GM19240 (cell line): ENCODE measurements at regions not wholly inside any gene's neighbourhood (a gene's known extent, or its start where the extent isn't known, plus 50 kb on each side); places are given as distances from the start of the nearest gene placed in this dataset.
"Not testable (repeated sequence)": the region's sequence is repeated elsewhere in the genome, so short reads cannot be mapped to it uniquely, and the experiment has no call there.

Experiments
- DNase-seq: peaks from one replicate; pipeline ENCODE4 v3.0.0; 2011; ENCODE audit warnings: low spot score; ENCODE audit not compliant: insufficient read length

DNA sequence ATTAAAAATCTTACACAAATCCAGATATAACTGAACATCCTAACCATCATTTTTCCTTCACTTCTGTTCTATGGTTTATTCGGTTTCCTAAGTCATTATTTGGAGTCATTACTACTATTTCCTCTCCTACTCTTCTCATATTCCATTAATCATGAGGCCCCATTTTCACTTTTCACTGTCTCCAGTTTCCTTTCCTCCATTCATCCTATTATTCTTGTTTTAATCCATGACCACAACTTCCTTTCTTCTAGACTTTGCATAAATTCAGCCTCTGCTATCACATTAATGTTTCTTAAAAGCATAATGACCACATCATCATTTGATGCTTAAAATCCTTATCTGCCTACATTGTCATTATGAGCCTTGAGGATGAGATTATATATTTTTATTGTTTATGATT, 555.0 kb upstream of the NDST4 start:
- no peak for DNase-seq

GRCh38 chr4:115664285-115664684, 550.9 kb upstream of the NDST4 start:
- no peak for DNase-seq

- no peak for DNase-seq
These were observed 547.0 kb upstream of the NDST4 start for GRCh38 chr4:115660465-115660864.

DNA sequence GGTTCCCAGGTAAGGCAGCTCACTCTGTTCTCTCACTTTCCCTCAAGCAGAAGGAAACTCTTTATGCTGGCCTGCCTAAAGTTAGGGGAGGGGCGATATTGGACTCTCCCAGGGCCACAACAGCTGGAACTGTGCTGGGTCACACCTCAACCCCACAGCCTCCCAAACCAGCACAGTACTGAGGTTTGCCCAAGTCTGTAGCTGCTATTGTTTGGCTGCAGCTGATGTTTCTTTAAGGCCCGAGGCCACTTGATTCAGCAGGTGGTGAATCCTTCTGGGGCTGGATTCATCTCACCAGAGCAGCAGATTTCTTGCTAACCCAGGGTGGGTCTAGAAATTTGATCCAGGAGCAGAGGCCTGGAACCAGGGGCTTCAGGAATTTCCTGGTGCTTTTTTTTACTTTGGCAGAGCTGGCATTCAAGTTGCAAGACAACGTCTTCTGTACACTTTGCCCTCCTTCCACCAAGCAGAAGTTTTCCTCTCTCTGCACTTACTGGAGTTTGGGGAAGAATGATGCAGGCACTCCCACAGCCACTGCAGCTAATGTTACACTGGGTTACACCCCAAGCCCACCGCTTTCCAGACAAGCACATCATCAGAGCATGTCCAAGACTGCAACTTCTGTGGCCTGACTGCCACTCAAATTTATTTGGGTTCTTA, 544.7 kb upstream of the NDST4 start:
- DNase-seq, result no peak

GRCh38 chr4:115655626-115656025, 542.2 kb upstream of the NDST4 start:
- no peak for DNase-seq

GRCh38 chr4:115648786-115649185, 535.4 kb upstream of the NDST4 start:
- DNase-seq, result no peak

GRCh38 chr4:115629270-115629669, 515.9 kb upstream of the NDST4 start:
- no peak for DNase-seq

GRCh38 chr4:115609631-115610030, 496.2 kb upstream of the NDST4 start:
- no peak for DNase-seq

GRCh38 chr4:115607311-115607710, 493.9 kb upstream of the NDST4 start:
- no peak for DNase-seq

DNA sequence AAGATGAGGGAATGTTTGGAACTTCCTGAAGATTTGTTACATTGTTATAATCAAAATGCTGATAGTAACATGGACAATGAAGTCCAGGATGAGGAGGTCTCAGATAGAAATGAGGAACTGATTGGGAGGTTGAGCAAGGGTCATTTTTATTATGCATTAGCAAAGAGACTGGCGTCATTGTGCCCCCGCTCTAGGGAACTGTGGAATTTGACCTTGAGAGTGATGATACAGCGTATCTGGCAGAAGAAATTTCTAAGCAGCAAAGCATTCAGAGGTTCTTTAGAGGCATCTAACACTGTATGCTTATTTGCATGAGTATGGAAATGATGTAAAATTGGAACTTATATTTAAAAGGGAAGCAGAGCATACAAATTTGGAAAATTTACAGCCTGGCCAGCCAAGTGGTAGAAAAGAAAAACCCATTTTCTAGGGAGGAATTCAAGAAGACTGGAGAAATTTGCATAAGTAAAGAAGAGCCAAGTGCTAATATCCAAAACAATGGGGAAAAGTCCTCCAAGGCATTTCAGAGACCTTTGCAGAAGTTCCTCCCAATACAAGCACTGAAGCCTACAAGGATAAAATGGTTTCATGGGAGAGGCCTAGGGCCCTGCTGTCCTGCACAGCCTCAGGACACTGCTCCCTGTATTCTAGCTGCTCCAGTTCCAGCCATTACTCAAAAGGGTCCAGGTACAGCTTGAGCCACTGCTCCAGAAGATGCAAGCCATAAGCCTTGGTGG, 483.0 kb upstream of the NDST4 start:
- no peak for DNase-seq

GRCh38 chr4:115580901-115581300, 467.5 kb upstream of the NDST4 start:
- no peak for DNase-seq

DNA sequence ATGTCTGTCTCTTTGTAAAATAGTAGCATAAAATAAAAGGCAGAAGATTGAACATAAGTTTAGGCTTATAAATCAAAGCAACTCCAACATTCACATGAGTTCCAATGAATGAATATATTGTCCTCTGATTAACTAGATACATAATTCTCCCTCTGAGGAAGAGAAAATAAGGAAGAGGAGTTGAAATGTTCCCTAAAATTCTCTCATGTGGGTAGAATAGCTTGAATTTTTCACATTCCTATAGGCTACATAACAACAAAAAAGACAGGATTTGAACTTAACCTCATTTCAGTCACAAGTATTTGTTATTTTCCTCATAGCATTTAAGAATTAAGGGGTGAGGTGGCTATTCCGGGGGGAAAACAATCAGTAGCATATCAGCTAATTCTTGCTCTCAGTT, 462.4 kb upstream of the NDST4 start:
- no peak for DNase-seq

GRCh38 chr4:115562506-115562905, 449.1 kb upstream of the NDST4 start:
- no peak for DNase-seq

DNA sequence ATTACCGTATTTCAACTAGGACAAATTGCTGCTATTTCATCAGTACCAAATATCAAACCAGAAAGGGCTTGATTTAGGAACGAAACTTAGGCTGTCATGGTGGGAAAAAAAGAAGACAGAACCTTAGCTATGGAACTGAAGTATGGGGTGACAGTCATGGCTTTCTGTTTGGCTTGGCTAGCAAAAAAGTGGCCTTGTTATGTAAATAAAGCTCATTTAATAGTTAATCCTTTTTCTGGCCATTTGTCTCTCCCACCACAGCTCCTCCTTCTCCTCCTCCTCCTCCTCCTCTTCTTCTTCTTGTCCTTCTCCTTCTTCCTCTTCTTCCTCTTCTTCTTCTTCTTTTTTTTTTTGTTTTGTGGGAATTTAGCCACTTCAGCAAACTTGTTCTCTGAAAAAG, 434.7 kb upstream of the NDST4 start:
- DNase-seq, result no peak

DNA sequence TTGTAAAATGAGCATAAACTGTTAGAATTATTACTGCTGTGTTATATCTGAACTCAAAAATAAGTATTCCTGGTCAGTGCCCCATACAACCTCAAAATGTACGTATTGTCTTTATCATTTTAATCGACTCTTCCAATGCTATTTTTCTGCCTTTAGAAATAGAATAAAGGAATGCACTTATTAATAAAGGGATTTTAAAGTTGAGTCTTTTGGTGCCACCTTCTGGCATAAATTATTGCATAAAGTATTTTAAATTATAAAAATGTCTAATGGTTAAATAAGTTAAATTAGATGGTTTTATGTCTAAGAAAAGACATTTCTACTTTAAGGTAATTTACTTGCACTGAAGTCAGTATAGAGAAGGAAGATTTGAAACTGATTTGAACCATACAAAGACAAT, 424.0 kb upstream of the NDST4 start:
- DNase-seq, result no peak

DNA sequence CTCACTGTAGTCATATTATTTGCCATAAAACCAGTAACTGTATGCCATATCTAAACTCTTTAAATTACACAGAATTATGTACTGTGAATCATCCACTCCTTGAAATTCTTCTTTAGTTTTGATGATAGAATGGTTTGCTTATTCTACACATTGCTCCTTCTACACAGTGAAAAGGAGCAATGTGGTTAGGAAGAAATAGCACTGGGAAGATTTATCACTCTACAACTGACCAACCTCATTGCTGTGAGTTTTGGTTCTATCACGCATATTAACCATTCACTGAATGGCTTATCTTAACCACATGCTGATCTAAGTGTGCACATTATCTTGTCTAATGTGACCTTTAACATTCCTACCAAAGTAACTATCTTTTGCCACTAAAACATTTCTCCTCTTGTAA, 415.7 kb upstream of the NDST4 start:
- no peak for DNase-seq

DNA sequence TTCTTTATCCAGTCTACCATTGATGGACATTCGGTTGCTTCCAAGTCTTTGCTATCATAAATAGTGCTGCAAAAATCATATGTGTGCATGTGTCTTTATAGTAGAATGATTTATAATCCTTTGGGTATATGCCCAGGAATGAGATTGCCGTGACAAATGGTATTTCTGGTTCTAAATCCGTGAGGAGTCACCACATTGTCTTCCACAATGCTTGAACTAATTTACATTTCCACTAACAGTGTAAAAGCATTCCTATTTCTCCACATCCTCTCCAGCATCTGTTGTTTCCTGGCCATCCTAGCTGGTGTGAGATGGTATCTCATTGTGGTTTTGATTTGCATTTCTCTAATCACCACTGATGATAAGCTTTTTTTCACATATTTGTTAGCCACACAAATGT, 406.1 kb upstream of the NDST4 start:
- DNase-seq, result not testable (repeated sequence)

- DNase-seq, result no peak
These were observed 402.4 kb upstream of the NDST4 start for GRCh38 chr4:115515772-115516171.

DNA sequence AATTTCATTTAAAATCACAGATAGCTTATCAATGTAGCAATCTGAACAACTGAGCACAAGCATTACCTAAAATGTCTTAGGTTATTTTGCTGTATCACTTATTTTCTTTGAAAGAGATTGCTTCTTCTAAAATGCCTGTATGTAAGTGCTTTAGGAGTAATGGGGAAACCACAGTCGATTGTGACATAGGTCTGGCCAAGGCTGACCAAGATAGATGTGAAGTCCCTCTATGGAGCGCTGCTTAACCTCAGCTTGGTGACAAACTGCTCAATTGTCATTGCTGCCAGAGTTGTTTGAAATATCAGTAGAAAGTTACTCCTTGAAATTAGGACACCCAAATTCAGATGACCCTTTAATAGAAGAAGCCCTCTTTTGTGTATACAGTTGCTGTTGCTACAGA, 401.9 kb upstream of the NDST4 start:
- DNase-seq, result no peak

DNA sequence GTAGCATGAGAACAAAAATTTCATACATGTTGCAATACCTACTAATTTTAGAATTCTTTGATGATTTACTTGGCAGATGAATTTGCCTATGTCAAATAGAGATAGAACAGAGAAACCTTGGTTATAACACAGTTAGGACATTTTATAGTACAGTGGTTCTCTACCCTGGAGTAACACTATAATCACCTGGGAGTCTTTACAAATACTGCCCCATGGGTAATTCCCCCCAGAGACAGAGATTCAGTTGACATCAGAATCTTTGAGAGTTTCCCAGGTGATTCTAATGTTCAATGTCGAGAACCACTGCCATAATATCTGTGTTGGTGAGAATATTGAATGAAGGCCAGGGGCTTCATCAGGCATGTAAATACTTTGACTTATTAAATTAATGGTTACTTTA, 401.3 kb upstream of the NDST4 start:
- no peak for DNase-seq

DNA sequence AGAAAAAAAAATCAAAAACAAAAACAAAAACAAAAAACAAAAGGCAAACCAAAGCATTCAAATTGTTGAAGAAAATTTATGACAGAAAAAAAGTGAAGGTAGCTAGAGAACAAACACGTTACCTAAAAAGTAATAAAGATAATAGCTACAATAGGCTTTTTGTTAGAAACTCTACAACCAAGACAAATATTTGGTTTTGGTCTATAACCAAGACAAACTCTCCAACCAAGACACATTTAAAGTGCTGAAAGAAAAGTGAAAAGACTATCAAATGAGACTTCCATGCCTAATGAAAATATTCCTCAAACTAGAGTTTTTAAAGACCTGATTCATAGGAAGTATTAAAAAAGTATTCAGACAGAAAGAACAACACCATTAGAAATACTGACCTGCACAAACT, 391.9 kb upstream of the NDST4 start:
- no peak for DNase-seq

DNA sequence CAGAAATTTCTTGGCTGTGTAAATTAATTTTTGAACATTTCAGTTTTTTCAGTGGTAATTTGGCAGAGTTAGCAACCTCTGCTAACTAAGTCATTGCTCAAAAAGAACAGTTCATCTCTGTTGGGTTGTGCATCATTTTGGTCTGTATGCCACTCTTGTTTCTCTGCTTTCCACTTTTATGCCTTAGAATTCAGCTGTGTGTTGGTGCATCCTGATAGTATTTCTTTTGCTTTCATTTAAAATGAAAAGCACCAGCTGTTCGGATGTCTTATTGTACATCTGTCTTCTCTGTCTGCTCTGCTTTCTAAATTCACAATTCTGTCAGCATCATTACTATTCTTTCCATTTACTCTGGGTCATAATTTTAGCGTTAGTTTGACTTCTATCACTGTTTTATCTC, 388.2 kb upstream of the NDST4 start:
- no peak for DNase-seq

- not testable (repeated sequence) for DNase-seq
These were observed 380.4 kb upstream of the NDST4 start for GRCh38 chr4:115493770-115494169.
